Cardiac fibroblast (primary cell): ENCODE measurements at regions not wholly inside any gene's neighbourhood (a gene's known extent, or its start where the extent isn't known, plus 50 kb on each side); places are given as distances from the start of the nearest gene placed in this dataset.

Experiments used
- DNase-seq, 2 donors: peaks; one replicate each; pipeline versions ENCODE4 v3.0.0 to v3.0.0-alpha.2; 2010; ENCODE audit warnings: low read depth in 2 of 2
- H3K4me3 ChIP-seq, 2 donors: replicated peaks in 1 of 2; 1 replicate in 1 of 2; 2 replicates in 1 of 2; pipeline ENCODE4 v1.5.1; 2011; ENCODE audit warnings: low read depth in 2 of 2, low read length in 2 of 2, mild to moderate bottlenecking in 2 of 2, moderate library complexity in 1 of 2
- CTCF ChIP-seq: IDR thresholded peaks from one replicate; pipeline ENCODE4 v1.5.1; 2011; ENCODE audit warnings: low read depth, mild to moderate bottlenecking, low read length, inconsistent platforms

GRCh38 chr16:85262558-85263238 is 150.4 kb upstream of the CIBAR2 start:
- no peak for DNase-seq
- no peak overlapping the region for H3K4me3 ChIP-seq
- TF ChIP-seq CTCF = no peak

GRCh38 chr16:85263239-85263585 is 150.9 kb upstream of the CIBAR2 start:
- TF ChIP-seq CTCF = no peak
- DNase-seq = no peak
- H3K4me3 ChIP-seq = no peak overlapping the region

DNA sequence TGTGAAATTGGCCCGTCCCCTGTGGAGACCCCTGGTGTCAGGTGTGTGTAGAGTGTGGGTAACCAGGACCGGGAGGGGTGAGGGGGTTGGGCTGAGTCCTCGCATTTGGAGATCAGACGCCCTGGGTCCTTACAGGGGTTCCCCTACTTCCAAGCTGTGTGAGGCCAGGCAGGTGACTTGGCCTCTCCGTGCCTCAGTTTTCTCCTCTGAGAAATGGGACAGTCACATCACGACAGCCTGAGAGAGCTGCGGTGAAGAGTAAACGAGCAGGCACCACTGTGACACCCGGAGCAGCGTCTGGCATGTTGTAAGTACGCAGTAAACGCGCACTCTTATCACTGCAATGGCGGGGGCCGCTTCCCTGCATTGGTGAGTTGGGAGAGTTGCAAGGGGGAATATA is 152.5 kb upstream of the CIBAR2 start:
- H3K4me3 ChIP-seq = no peak overlapping the region
- no peak for DNase-seq
- no peak for TF ChIP-seq CTCF

DNA sequence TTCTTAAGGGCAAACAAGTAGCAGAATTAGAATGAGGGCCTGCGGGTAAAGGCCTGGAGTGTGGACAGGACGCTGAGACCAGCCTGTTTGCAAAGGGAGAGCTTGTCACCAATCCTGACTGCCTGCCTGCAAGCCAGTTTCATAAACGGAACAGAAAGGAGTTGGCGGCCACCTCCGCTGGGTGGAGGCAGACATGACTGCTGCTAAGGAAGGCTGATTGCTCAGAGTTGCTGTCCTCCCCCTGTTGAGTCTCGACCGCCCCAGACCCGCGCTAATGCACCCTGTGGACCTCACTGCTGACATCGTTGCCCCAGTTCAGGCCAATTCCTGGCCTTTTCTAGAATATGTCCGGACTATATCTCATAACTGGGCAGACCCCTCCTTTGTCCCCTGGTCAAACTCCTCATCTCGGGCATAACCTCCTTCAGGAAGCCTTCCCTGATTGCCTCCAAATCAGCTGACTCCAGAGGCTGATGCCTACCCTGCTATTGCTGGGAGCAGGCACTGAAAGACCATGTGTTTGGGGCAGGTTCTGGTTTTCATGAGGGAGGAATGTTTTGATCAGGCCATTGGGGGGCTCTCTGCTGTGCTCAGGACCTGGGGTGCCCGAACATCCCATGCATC is 153.0 kb upstream of the CIBAR2 start:
- H3K4me3 ChIP-seq = no peak overlapping the region
- DNase-seq = no peak
- no peak for TF ChIP-seq CTCF

DNA sequence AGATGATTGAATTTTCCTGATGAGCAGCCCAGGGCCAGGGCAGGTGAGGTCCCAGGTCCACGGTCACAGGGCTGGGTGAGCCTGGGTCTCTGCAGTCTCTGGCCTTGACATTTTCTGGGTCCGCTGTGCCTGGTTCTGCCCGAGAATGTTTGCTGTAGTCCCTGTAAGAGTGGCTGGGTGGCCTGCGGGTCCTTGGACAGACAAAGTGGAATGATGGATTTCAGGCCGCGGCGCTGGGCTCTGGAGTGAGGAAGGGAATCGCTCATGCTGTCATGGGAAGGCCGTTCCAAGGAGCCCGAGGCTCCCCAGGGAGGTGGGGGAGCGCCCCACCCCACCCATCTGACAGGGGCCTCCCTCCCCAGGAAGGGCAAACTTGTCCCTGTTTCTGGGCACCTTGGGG is 153.5 kb upstream of the CIBAR2 start:
- TF ChIP-seq CTCF = no peak
- no peak for DNase-seq
- no peak overlapping the region for H3K4me3 ChIP-seq

DNA sequence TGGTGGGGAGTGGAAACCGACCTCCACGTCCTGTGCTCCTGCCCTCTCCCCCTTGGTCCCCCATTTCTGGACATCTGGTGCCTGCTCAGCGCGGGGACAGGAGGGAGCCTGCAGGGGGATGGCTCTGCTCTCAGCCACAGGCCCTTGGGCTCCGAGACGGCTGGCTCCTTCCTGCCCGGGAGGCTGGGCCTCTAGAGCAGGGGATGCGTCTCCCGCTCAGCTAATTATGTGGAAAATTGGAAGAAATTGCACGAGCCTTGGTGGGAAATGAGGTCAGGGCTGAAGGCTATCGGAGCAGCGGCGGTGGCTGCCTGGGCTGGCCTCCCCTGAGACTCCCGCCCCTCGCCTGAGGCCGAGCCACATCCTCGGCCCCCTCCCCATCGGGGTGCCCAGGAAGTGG is 154.6 kb upstream of the CIBAR2 start:
- DNase-seq = no peak
- no peak overlapping the region for H3K4me3 ChIP-seq
- no peak for TF ChIP-seq CTCF
